Activated CD4-positive, alpha-beta T cell treated with anti-CD3 and anti-CD28 coated beads for 36 hours (primary cell): ENCODE measurements at regions not wholly inside any gene's neighbourhood (a gene's known extent, or its start where the extent isn't known, plus 50 kb on each side); places are given as distances from the start of the nearest gene placed in this dataset.
A peak's percentile ranks its signal among the peaks of the same experiment; 100 is the strongest.

Experiments
- ATAC-seq: fragments of 200-7000 bp; cut with Tn5 transposase; one replicate; pipeline ENCODE4 v1.10.0; 2021; ENCODE audit warnings: mild to moderate bottlenecking, moderate library complexity
- CTCF ChIA-PET: fragments of 350-600 bp; sonication (Branson Sonifier 250); formaldehyde crosslinking; loops from one replicate; lab custom pipeline; 2021; ENCODE audit warnings: antibody characterized with exemption; lab: Charles Lee
- POLR2A ChIA-PET: fragments of 350-600 bp; sonication (Branson Sonifier 250); formaldehyde crosslinking; loops from one replicate; lab custom pipeline; 2021; ENCODE audit warnings: antibody characterized with exemption, inconsistent platforms; lab: Charles Lee
- DNase-seq: peaks from one replicate; pipeline ENCODE4 v3.0.0-alpha.2; 2020
- H3K27ac Mint-ChIP-seq: one replicate; pipeline ENCODE4 v1.8.0; 2021; ENCODE audit warnings: mixed read lengths
- H3K27me3 Mint-ChIP-seq: one replicate; pipeline ENCODE4 v1.8.0; 2021; ENCODE audit warnings: mixed read lengths
- H3K36me3 Mint-ChIP-seq: one replicate; pipeline ENCODE4 v1.8.0; 2021; ENCODE audit warnings: low read depth, mixed read lengths
- H3K4me1 Mint-ChIP-seq: one replicate; pipeline ENCODE4 v1.8.0; 2021; ENCODE audit warnings: mixed read lengths
- H3K4me3 Mint-ChIP-seq: one replicate; pipeline ENCODE4 v1.8.0; 2021; ENCODE audit warnings: mild to moderate bottlenecking, moderate library complexity, mixed read lengths
- H3K9me3 Mint-ChIP-seq: one replicate; pipeline ENCODE4 v1.8.0; 2021; ENCODE audit warnings: low read depth, mixed read lengths
- intact Hi-C, 2 experiments: fragments of 100-400 bp; cut with DNase I in 1 of 2; cut with micrococcal nuclease in 1 of 2; formaldehyde crosslinking; loops; one replicate each; pipeline versions ENCODE4 v1.14.2 to v1.15.1; 2022 to 2024; cut with DNase I, micrococcal nuclease

DNA sequence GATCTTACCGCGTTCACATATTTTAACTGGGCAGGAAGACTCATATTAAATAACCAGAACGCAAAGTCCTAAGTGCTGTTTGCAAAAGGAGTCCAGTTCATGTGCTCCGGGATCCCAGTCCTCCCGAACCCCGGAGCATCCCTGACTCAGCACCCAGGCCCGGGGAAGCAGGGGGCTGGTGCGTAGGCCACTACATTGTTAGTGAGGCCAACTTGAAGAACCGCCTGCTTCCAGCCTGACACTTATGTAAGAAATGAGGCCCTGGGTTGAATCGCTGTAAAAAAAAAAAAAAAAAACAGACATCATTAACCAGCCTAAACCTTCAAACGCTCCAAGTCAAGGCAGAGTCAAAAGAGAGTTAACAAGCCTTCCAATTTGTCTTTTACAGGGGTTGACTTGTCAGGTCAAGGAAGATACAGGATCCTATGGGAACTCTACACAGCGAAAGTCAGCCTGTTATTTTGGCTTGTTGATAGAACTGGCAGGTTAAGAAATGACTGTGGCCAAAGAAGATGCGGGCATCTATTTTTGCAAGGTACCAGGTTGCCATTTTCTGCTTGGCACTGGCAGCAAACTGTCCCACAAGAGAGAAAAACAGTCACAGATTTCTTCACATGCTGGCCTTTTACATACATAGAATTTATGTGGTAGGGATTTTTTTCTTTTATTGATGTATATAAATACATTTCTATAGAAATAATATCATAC, 93.3 kb downstream of the ACTL7B start:
- H3K27me3 Mint-ChIP-seq = peaks cover 2% of the 10 kb centered on the region
- H3K9me3 Mint-ChIP-seq = no peaks in the 10 kb centered on the region
- intact Hi-C loops = loop anchor here in 1 of 2 experiments (1.0 to 5.0 kb wide), 5 partner anchors 195 to 1625 kb away; no protein-coding TSS in a partner anchor
- no peak for DNase-seq
- no peak overlapping the region for H3K27ac Mint-ChIP-seq
- POLR2A ChIA-PET = no interaction called here
- CTCF ChIA-PET = interaction anchor here (0.7 to 1.9 kb wide), 10 partner anchors 10 to 1340 kb away, joined by 3 to 6 read pairs (median 3); no protein-coding TSS in a partner anchor
- no peaks in the 10 kb centered on the region for H3K4me1 Mint-ChIP-seq
- H3K4me3 Mint-ChIP-seq = no peak overlapping the region
- ATAC-seq = no peak
- no peaks in the 10 kb centered on the region for H3K36me3 Mint-ChIP-seq

DNA sequence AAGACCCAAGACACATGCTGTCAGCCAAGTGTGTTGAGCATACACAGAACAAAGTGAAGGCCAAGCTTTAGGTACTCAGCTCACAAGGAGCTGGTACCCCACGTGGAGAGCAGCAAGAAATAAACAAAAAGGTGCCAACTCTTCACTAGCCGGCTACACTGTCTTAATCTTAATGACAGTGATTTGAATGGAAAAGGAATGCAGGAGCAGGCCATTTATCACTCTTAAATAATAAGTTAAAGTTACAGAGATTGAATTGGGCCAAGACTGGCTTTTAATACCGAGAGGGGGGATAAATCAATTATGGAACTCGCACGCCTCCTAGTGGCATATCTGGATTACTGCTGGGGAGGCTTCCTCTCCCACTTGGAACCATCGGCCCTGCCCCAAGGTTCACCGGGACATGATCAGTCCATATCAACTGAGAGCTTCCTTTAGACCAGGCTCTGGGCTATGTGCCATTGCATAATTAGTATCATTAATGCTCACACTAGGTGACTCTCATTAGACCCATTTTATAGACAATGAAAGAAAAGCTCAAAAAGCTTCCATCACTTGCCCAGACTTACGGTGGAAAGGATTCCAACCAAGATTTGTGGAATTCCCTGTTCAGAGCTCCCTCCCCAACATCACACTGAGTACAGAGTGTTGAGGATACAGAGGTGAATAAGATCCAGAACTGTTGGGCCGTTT, 94.0 kb downstream of the ACTL7B start:
- no peaks in the 10 kb centered on the region for H3K36me3 Mint-ChIP-seq
- CTCF ChIA-PET = interaction anchor here (0.6 to 1.9 kb wide), 10 partner anchors 11 to 1339 kb away, joined by 3 to 6 read pairs (median 3); no protein-coding TSS in a partner anchor
- H3K27me3 Mint-ChIP-seq = peaks cover 2% of the 10 kb centered on the region
- intact Hi-C loops = loop anchor here in 1 of 2 experiments (1.0 to 5.0 kb wide), 6 partner anchors 194 to 1624 kb away; no protein-coding TSS in a partner anchor
- no peak overlapping the region for H3K4me3 Mint-ChIP-seq
- no peaks in the 10 kb centered on the region for H3K4me1 Mint-ChIP-seq
- no peak overlapping the region for H3K27ac Mint-ChIP-seq
- ATAC-seq (peak; percentile 58), DNase-seq (peak; percentile 64)
- POLR2A ChIA-PET = no interaction called here
- no peaks in the 10 kb centered on the region for H3K9me3 Mint-ChIP-seq

DNA sequence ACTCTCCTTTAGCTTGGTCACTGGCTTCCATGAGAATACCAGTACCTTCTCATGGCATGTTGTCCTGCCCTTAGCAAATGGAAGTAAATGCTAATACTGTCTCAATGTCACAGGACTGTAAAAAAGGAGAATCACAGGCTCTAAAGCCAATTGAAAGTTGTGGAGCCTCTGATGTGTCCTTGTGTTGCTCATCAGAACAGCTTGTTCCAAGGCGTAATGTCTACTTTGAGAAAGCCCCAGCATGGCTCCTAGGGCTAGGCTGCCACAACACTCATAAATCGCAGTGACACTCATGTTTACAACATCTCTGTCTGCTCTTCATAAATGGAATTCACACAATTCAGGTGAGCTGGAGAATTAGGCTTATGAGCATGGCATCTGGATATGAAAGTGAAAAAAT, 94.9 kb downstream of the ACTL7B start:
- Mint-ChIP-seq H3K27me3 (peaks cover 2% of the 10 kb centered on the region), H3K4me1 (no peaks in the 10 kb centered on the region), H3K36me3 (no peaks in the 10 kb centered on the region), H3K27ac (no peak overlapping the region), H3K4me3 (no peak overlapping the region), H3K9me3 (no peaks in the 10 kb centered on the region)
- intact Hi-C loops = loop anchor here in 1 of 2 experiments (1.0 to 5.0 kb wide), 5 partner anchors 194 to 1624 kb away; no protein-coding TSS in a partner anchor
- POLR2A ChIA-PET = no interaction called here
- ATAC-seq (no peak), DNase-seq (no peak)
- CTCF ChIA-PET = interaction anchor here (0.7 to 1.9 kb wide), 4 partner anchors 193 to 1338 kb away, joined by 3 to 6 read pairs (median 3); no protein-coding TSS in a partner anchor

GRCh38 chr9:108759835-108760234, 96.0 kb downstream of the ACTL7B start:
- H3K4me3 Mint-ChIP-seq = no peak overlapping the region
- no peaks in the 10 kb centered on the region for H3K4me1 Mint-ChIP-seq
- POLR2A ChIA-PET = no interaction called here
- ATAC-seq = no peak
- H3K27me3 Mint-ChIP-seq = no peaks in the 10 kb centered on the region
- intact Hi-C loops = loop anchor here in 1 of 2 experiments (5.0 kb wide), 4 partner anchors 193 to 1623 kb away; no protein-coding TSS in a partner anchor
- CTCF ChIA-PET = interaction anchor here (0.7 to 1.1 kb wide), 3 partner anchors 1090 to 1621 kb away, joined by 4 read pairs; no protein-coding TSS in a partner anchor
- DNase-seq = no peak
- H3K9me3 Mint-ChIP-seq = no peaks in the 10 kb centered on the region
- H3K27ac Mint-ChIP-seq = no peak overlapping the region
- H3K36me3 Mint-ChIP-seq = no peaks in the 10 kb centered on the region

DNA sequence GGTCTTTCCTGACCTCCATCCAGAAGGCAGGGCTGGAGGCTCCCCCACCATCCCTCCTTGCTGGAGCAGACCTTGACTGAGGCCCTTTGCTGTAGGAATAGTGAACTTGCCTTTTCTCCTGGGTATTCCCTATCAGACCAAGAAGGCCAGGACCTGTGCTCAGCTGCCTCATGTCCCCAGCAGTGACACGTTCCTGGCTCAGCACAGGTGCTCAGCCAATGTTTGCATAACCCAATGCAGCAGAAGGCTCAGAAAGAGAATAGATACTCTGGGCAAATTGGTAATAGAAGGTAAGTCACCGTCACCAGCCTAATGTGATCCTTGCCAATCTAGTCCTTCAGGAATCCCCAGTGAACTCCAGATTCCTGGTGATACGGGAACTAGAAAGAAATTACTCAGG, 96.4 kb downstream of the ACTL7B start:
- Mint-ChIP-seq H3K9me3 (no peaks in the 10 kb centered on the region), H3K27ac (no peak overlapping the region), H3K27me3 (no peaks in the 10 kb centered on the region), H3K4me1 (no peaks in the 10 kb centered on the region), H3K4me3 (no peak overlapping the region), H3K36me3 (no peaks in the 10 kb centered on the region)
- ChIA-PET CTCF (interaction anchor here (0.7 to 1.1 kb wide), 3 partner anchors 1090 to 1621 kb away, joined by 4 read pairs; no protein-coding TSS in a partner anchor), POLR2A (no interaction called here)
- intact Hi-C loops = no loop called here
- DNase-seq (no peak), ATAC-seq (no peak)

DNA sequence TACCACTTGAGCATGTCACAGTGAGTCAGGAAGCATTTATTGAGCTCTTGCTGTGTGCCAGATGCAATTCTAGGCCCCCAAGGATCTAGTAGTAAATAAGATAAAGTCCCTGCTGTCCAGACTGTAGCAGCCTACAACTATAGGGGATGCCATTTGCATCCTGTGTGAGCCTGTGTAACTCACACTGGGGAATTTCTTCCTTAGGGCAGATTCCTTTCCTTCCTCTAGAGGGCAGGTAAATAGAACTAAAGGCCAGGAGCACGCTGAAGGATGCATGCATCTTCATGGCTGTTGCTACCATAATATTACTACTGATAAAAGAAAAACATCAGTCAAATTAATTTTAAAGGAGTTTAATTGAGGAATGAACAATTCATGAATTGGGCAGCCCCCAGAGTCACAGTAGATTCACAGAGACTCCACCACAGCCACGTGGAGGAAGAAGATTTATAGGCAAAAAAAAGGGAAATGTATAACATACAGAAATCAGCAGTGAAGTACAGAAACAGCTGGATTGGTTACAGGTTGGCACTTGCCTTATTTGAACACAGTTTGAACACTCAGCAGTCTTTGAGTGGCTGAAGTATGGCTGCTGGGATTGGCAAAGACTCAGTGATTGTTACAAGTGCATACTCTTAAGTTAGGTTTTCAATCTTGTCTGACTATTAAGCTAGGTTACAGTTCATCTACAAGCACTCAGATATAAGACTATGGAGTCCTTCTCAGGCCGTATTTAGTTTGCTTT, 98.9 kb downstream of the ACTL7B start:
- Mint-ChIP-seq H3K4me3 (no peak overlapping the region), H3K4me1 (no peaks in the 10 kb centered on the region), H3K27ac (no peak overlapping the region), H3K36me3 (no peaks in the 10 kb centered on the region), H3K9me3 (peaks cover 4% of the 10 kb centered on the region), H3K27me3 (peaks cover 8% of the 10 kb centered on the region)
- DNase-seq = no peak
- intact Hi-C loops = no loop called here
- ChIA-PET CTCF (interaction anchor here (1.1 kb wide), 1 partner anchor 14 kb away, joined by 4 read pairs; no protein-coding TSS in a partner anchor), POLR2A (no interaction called here)
- ATAC-seq = no peak

GRCh38 chr9:108755979-108756378, 99.8 kb downstream of the ACTL7B start:
- ATAC-seq = no peak
- Mint-ChIP-seq H3K4me1 (no peaks in the 10 kb centered on the region), H3K9me3 (peaks cover 4% of the 10 kb centered on the region), H3K27ac (no peak overlapping the region), H3K36me3 (no peaks in the 10 kb centered on the region), H3K4me3 (no peak overlapping the region), H3K27me3 (peaks cover 8% of the 10 kb centered on the region)
- DNase-seq = no peak
- ChIA-PET POLR2A (no interaction called here), CTCF (interaction anchor here (1.1 kb wide), 1 partner anchor 13 kb away, joined by 4 read pairs; no protein-coding TSS in a partner anchor)
- intact Hi-C loops = no loop called here

GRCh38 chr9:108751369-108751768, 104.4 kb downstream of the ACTL7B start:
- H3K27ac Mint-ChIP-seq = no peak overlapping the region
- no peak for DNase-seq
- peaks cover 8% of the 10 kb centered on the region for H3K27me3 Mint-ChIP-seq
- no peaks in the 10 kb centered on the region for H3K36me3 Mint-ChIP-seq
- no peak overlapping the region for H3K4me3 Mint-ChIP-seq
- CTCF ChIA-PET = interaction anchor here (0.6 kb wide), 1 partner anchor 125 kb away, joined by 4 read pairs; no protein-coding TSS in a partner anchor
- intact Hi-C loops = no loop called here
- no peak for ATAC-seq
- POLR2A ChIA-PET = no interaction called here
- H3K9me3 Mint-ChIP-seq = peaks cover 4% of the 10 kb centered on the region
- no peaks in the 10 kb centered on the region for H3K4me1 Mint-ChIP-seq

DNA sequence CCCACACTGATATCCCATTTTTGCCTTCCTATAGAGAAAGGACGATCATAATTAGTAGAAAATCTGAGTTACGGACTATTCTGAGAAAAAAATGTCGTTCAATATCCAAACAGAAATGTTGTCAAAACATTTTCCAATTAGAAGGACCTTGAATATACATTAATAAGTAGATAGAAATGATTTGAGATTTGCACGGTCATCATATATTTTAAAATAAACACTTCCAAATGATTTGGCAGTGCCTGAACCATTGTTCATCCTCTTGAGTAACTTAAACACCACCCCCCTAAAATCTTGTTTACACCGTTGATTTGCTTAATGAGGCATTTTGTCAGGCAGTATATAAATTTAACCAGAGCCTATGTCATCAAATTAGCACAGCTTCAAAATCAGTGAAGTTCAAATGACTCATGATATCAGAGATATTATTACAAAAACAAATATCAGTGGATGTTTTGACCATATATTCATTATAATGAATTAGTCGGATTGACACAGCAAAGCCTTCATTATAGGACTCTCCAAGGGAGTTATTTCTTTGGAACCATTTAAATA, 105.0 kb downstream of the ACTL7B start:
- peaks cover 8% of the 10 kb centered on the region for H3K27me3 Mint-ChIP-seq
- ChIA-PET POLR2A (no interaction called here), CTCF (no interaction called here)
- DNase-seq = no peak
- no peak overlapping the region for H3K4me3 Mint-ChIP-seq
- no peak overlapping the region for H3K27ac Mint-ChIP-seq
- intact Hi-C loops = no loop called here
- no peaks in the 10 kb centered on the region for H3K4me1 Mint-ChIP-seq
- peaks cover 4% of the 10 kb centered on the region for H3K9me3 Mint-ChIP-seq
- no peak for ATAC-seq
- H3K36me3 Mint-ChIP-seq = no peaks in the 10 kb centered on the region

DNA sequence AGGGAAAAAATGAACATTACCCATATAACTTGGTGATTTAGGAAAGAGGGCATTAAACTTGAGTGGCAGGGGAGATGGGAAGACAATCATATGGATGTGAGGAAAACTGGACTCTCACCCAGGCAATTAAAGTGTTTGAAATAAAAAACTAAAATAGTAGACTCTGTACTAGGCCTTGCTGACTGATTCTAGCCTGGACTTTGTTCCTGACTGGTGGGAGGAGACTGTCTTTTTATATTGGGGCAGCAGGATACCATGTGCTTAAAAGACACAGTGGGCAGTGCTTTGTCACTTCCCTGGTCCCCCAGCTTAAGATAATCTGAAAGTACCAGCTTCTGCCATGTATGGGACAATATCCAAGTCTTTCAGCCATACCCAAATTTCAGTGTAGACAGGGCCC, 107.0 kb downstream of the ACTL7B start:
- Mint-ChIP-seq H3K4me3 (no peak overlapping the region), H3K4me1 (no peaks in the 10 kb centered on the region), H3K27me3 (peaks cover 5% of the 10 kb centered on the region), H3K27ac (no peak overlapping the region), H3K36me3 (no peaks in the 10 kb centered on the region), H3K9me3 (peaks cover 4% of the 10 kb centered on the region)
- CTCF ChIA-PET = no interaction called here
- intact Hi-C loops = no loop called here
- no peak for DNase-seq
- no peak for ATAC-seq
- POLR2A ChIA-PET = no interaction called here

DNA sequence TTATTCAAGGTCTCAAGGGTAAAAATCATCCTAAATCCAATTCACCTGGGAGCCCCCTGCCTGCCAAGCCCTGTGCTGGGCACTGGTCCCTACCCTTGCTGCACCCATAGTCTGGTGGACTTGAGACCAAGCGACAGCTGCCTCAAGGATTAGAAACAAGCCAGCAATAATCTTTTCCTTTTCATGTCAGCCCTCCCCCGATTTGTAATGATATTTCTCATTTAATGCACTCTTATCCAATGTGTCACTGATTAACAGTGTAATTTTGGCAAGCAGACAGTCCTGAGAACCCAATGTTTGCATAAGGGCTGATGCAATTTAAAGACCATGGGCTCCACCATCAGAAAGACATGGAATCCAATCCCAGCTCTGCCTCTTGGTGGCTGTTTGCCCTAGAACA, 108.9 kb downstream of the ACTL7B start:
- ChIA-PET POLR2A (no interaction called here), CTCF (no interaction called here)
- no peak for ATAC-seq
- DNase-seq = no peak
- H3K4me1 Mint-ChIP-seq = no peaks in the 10 kb centered on the region
- no peaks in the 10 kb centered on the region for H3K27me3 Mint-ChIP-seq
- no peaks in the 10 kb centered on the region for H3K9me3 Mint-ChIP-seq
- H3K27ac Mint-ChIP-seq = no peak overlapping the region
- H3K4me3 Mint-ChIP-seq = no peak overlapping the region
- intact Hi-C loops = no loop called here
- H3K36me3 Mint-ChIP-seq = no peaks in the 10 kb centered on the region
